Ovary (tissue), 7 donors: ENCODE measurements at regions not wholly inside any gene's neighbourhood (a gene's known extent, or its start where the extent isn't known, plus 50 kb on each side); places are given as distances from the start of the nearest gene placed in this dataset.

Experiments used
- DNase-seq, 5 donors: peaks; one replicate each; pipeline ENCODE4 v3.0.0-alpha.2; 2019 to 2020
- H3K27ac ChIP-seq, 2 donors: fragments of 200-600 bp; one replicate each; pipeline versions ENCODE4 v1.5.1 to v1.8.0; 2019 to 2022
- H3K27me3 ChIP-seq: fragments of 200-600 bp; one replicate; pipeline ENCODE4 v1.8.0; 2022
- H3K36me3 ChIP-seq: fragments of 200-600 bp; sonication (generic); one replicate; pipeline ENCODE4 v1.5.1; 2019
- H3K4me1 ChIP-seq: one replicate; pipeline ENCODE4 v1.8.1; 2013; ENCODE audit warnings: mild to moderate bottlenecking, moderate library complexity; ENCODE audit not compliant: insufficient read depth
- H3K4me3 ChIP-seq: fragments of 200-600 bp; sonication (generic); one replicate; pipeline ENCODE4 v1.5.1; 2017
- H3K9me3 ChIP-seq, 2 donors: fragments of 200-600 bp in 1 of 2; sonication (generic) in 1 of 2; one replicate each; pipeline versions ENCODE4 v1.5.1 to v1.8.1; 2013 to 2019; ENCODE audit warnings: mild to moderate bottlenecking in 1 of 2, moderate library complexity in 1 of 2
- CTCF ChIP-seq, 3 donors: fragments of 450-650 bp in 2 of 3; fragments of 200-600 bp in 1 of 3; IDR thresholded peaks; one replicate each; pipeline versions ENCODE4 v1.5.1 to v1.8.0; 2016 to 2022; ENCODE audit warnings: antibody characterized with exemption in 3 of 3, mild to moderate bottlenecking in 1 of 3
- EP300 ChIP-seq: sonication (generic); formaldehyde crosslinking; IDR thresholded peaks from one replicate; pipeline ENCODE4 v1.6.1; 2017; ENCODE audit warnings: antibody characterized with exemption
- POLR2A ChIP-seq: fragments of 450-650 bp; IDR thresholded peaks from one replicate; pipeline ENCODE4 v1.6.1; 2017; ENCODE audit warnings: antibody characterized with exemption, mild to moderate bottlenecking, moderate library complexity
- WGBS, 3 donors: extraction: QIAGEN DNeasy Blood & Tissue Kit in 1 of 3; methylation state at CpG; one replicate each; pipeline versions ENCODE4 v1.1.5 to v1.1.7; 2013 to 2017; 5-methylcytosine and 5-hydroxymethylcytosine counted together
- intact Hi-C, 4 donors: fragments of 100-400 bp; cut with DNase I; formaldehyde crosslinking; loops; one replicate each; pipeline versions ENCODE4 v1.11.0 to v1.15.1; 2022 to 2023
- donor health status: DM: no; HTN: no; CAD: no; lungs with moderate emphysema.
- donor health status: DM: no; HTN: no; CAD: no.
- donor health status: Bipolar disorder and iron deficiency.
- donor health status: DM: no; HTN: no; CAD: no.
- donor health status: DM: yes; HTN: yes; CAD: no.

GRCh38 chr2:134163336-134163735 is 90.5 kb upstream of the MGAT5 start:
- H3K9me3 ChIP-seq: no peaks in the 10 kb centered on the region
- WGBS, 3 donors: 92 to 95% (median 93%) methylated on average over 4 of the region's 4 CpGs
- no peak for DNase-seq
- H3K36me3 ChIP-seq: no peaks in the 10 kb centered on the region
- no peak overlapping the region for H3K27ac ChIP-seq
- intact Hi-C loops: no loop called here
- H3K4me1 ChIP-seq: peaks cover 4% of the 10 kb centered on the region
- no peaks in the 10 kb centered on the region for H3K27me3 ChIP-seq
- TF ChIP-seq POLR2A: no peak
- TF ChIP-seq CTCF (IDR thresholded peaks at IDR 0.05): no peak
- no peak for TF ChIP-seq EP300
- H3K4me3 ChIP-seq: no peak overlapping the region

GRCh38 chr2:134164306-134164705 is 89.6 kb upstream of the MGAT5 start:
- Histone ChIP-seq H3K9me3 (no peaks in the 10 kb centered on the region), H3K27ac (no peak overlapping the region), H3K4me3 (no peak overlapping the region), H3K4me1 (peaks cover 4% of the 10 kb centered on the region), H3K27me3 (no peaks in the 10 kb centered on the region), H3K36me3 (no peaks in the 10 kb centered on the region)
- intact Hi-C loops: no loop called here
- no peak for DNase-seq
- no peak for TF ChIP-seq CTCF (IDR thresholded peaks at IDR 0.05)
- TF ChIP-seq POLR2A: no peak
- no peak for TF ChIP-seq EP300

GRCh38 chr2:134167015-134167414 is 86.9 kb upstream of the MGAT5 start:
- Histone ChIP-seq H3K27me3 (no peaks in the 10 kb centered on the region), H3K9me3 (no peaks in the 10 kb centered on the region), H3K27ac (no peak overlapping the region), H3K4me3 (no peak overlapping the region), H3K36me3 (no peaks in the 10 kb centered on the region), H3K4me1 (peaks cover 3% of the 10 kb centered on the region)
- WGBS, 3 donors: 95 to 99% (median 98%) methylated on average over 3 of the region's 3 CpGs
- DNase-seq: no peak
- no peak for TF ChIP-seq POLR2A
- TF ChIP-seq CTCF (IDR thresholded peaks at IDR 0.05): no peak
- TF ChIP-seq EP300: no peak
- intact Hi-C loops: no loop called here

- Histone ChIP-seq H3K27me3 (no peaks in the 10 kb centered on the region), H3K4me1 (peaks cover 3% of the 10 kb centered on the region), H3K27ac (no peak overlapping the region), H3K9me3 (no peaks in the 10 kb centered on the region), H3K36me3 (no peaks in the 10 kb centered on the region), H3K4me3 (no peak overlapping the region)
- TF ChIP-seq POLR2A (no peak), EP300 (no peak), CTCF (IDR thresholded peaks at IDR 0.05) (no peak)
- no peak for DNase-seq
- WGBS, 3 donors: 53 to 67% (median 55%) methylated on average over 3 of the region's 3 CpGs
- intact Hi-C loops: no loop called here
These were observed 84.1 kb upstream of the MGAT5 start for GRCh38 chr2:134169788-134170187.

- WGBS, 3 donors: 4 to 14% (median 8%) methylated on average over 3 of the region's 3 CpGs
- H3K27ac ChIP-seq: no peak overlapping the region
- no peaks in the 10 kb centered on the region for H3K27me3 ChIP-seq
- H3K4me3 ChIP-seq: no peak overlapping the region
- peaks cover 3% of the 10 kb centered on the region for H3K4me1 ChIP-seq
- DNase-seq: no peak
- TF ChIP-seq EP300: no peak
- H3K9me3 ChIP-seq: no peaks in the 10 kb centered on the region
- no peaks in the 10 kb centered on the region for H3K36me3 ChIP-seq
- intact Hi-C loops: no loop called here
These were observed 83.6 kb upstream of the MGAT5 start for GRCh38 chr2:134170294-134170693.
